ENCODE measurements at regions not wholly inside any gene's neighbourhood (a gene's known extent, or its start where the extent isn't known, plus 50 kb on each side); places are given as distances from the start of the nearest gene placed in this dataset.
"Not testable (repeated sequence)": the region's sequence is repeated elsewhere in the genome, so short reads cannot be mapped to it uniquely, and the experiment has no call there.

DNA sequence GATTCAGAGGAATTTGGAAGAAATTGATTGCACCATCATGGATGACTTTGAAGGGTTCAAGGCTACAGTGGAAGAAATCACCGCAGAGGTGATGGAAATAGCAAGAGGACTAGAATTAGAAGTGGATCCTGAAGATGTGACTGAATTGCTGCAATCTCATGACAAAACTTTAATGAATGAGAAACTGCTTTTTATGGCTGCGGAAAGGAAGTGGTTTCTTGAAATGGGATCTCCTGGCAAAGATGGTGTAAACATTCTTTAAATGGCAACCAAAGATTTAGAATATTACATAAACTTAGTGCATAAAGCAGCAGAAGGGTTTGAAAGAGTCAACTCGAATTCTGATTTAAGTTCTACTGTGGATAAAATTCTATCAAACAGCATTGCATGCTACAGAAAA is 698.6 kb downstream of the PLA2G4A start:
- DNase-seq (ENCODE audit: low read depth): no peak

DNA sequence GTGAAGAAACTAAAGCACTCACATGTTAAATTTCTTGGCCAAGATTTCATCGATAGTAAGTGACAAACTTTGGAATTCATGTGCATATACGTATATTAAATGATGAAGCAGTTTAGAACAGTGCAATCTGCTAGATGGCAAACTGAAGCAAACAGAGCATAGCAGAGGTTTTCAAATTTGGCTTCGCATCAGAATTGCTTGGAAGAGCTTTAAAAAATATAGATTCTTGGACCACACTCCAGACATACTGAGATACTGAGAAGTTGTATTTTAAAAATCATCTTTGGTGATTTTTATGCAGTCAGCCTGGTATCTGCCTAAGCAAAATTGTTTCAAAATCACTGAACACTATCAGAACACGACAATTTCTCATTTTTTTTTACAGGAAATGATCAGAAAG is 709.2 kb downstream of the PLA2G4A start:
- DNase-seq (ENCODE audit: low read depth): no peak

DNA sequence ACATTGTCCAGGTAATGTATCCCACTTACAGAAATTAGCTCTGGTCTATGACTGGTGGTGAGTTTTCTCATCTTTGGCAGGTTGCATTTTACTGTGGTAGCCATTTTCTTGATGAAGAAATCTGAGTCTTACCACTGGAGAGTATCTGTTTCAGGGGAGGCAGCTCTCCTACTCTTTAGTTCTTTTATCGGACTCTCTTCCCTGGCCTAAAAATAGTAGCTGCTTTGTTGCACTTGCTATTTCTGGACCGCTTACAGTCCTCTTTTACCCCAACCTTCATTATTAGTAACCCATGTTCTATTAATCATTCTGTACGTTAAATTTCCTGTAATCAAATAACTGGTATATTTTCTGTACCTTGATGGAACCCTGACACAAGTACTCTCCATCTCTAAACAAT is 720.8 kb downstream of the PLA2G4A start:
- no peak for DNase-seq (ENCODE audit: low read depth)

DNA sequence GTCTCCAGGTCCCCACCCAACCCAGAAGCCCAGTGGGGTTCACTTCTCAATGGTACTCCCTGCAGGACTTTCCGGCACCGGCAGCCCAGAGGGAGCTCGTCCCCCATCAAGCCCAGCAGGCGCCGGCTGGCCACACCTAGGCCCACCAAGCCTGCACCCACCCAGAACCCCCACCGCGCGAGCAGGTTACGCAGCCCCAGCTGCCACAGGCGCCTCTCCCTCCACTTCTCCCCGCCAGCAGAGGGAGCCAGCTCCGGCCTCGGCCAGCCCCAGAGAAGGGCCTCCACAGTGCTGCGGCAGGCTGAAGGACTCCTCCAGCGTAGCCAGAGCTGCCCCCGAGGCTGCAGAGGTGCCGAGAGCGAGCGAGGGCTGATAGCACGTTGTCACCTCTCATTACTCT is 722.3 kb downstream of the PLA2G4A start:
- no peak for DNase-seq (ENCODE audit: low read depth)

DNA sequence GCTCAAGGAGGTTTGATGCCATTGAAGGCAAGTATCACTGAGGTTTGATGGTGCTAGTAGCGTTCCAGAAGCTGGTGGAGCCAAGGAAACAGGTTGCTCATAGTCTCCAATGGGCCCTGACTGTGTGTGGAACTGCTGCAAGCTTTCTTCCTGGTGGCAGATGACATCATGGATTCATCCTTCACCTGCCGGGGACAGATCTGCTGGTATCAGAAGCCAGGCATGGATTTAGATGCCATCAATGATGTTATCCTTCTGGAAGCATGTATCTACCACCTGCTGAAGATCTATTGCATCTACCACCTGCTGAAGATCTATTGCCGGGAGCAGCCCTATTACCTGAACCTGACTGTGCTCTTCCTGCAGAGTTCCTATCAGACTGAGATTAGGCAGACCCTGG is 734.4 kb downstream of the PLA2G4A start:
- DNase-seq (ENCODE audit: low read depth): no peak

DNA sequence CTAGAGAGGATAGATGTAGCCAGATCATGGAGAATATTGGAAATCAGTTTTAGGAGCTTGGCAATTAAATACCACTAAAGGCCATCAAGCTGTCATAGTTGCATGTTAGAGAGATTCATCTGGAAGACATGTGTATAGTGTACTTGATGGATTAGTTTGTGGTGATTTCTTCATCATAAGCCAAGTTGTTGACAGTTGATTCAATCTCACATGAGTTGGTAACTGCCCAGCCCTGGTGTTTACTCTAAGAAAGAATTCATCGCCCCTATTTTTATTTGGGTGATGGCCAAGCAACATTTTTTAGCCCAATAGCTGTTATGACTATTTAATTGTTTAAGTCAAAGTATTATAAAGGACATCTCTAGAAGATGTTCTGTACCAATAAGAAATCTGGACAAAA is 737.6 kb downstream of the PLA2G4A start:
- DNase-seq (ENCODE audit: low read depth): no peak

DNA sequence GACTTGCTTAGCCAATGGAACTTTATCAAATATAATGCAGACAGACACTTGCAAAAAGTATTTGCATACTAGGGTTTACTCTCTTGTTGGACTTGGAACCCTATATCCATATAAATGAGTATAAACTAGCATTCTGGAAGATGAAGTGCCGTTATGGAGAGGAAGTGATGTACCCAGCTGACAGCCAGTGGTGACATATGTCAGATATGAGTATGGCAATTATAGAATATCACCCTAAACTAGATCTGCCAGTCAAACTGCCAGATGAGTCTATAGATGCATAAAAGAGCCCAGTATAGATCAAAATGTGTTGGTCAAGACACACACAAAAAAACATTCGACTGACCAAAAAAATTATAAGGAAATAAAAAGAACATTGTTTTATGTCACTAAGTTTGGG is 739.3 kb downstream of the PLA2G4A start:
- DNase-seq (ENCODE audit: low read depth): no peak

DNA sequence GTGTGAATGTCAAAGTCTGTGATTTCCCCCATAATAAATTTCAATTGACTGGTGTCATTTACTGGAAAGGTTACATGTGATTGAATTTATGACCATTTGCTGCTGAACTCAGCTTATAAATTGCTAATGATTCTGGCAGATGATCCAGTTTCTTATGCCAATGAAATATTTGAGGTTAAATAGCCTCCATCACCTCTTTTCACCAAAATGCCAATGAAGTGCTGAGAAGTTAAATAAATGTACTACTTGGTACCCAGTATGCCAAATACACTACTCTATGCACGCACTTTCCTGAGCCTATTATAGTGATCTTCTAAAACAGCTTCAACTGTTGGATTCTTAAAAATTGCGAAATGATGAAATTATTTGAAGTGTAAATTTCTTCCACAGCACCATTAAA is 741.4 kb downstream of the PLA2G4A start:
- DNase-seq (ENCODE audit: low read depth): no peak

DNA sequence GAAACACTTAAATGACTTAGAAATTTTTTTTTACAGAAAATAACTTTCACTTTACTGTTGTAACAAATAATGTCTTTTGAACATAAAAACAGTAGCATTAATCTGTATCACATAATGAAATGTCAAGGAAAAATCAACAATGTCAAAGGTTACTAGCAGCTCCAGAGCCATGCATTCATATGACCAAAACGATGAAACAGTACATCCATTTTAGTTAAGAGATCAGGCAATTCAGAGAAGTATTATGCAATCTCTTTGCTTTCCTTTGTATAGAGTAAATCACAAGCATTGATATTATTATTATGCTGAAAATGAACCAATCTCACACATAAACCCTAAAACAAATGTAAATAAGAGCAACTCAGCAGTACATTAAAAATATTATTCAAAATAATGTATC is 748.9 kb downstream of the PLA2G4A start:
- DNase-seq (ENCODE audit: low read depth): no peak

DNA sequence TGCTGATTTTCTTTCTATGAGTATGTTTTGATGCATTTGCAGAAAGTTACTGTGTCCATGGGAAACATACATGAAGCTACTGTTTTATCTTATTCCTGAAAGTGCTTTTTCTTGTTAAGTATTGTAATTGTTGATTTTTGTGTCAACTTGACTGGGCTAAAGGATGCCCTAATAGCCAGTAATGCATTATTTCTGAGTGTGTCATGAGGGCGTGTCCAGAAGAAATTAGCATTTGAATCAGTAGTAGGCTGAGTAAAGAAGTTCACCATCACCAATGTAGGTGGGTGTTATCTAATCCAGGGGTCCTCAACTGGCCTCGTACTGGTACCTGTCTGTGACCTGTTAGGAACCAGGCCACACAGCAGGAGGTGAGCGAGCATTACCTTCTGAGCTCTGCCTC is 760.2 kb downstream of the PLA2G4A start:
- no peak for DNase-seq (ENCODE audit: low read depth)

DNA sequence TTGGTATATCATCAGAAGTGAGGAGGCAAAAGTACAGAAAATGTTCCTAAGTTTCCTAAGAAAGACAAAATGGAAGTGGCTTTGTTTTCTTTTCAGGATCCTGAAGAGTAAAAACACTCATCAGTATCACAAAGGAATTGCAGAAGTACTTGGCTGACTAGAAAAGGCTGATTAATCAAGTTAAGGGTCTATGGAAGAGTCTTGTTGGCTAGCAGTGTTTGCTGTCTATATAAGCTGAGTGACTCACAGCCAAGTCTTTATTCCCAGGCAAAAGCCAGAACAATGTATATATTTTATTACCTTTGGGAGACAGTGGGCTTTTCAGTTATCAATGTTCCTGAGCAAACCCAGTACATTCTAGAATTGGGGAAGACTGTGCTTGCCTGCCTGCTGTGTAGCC is 777.0 kb downstream of the PLA2G4A start:
- no peak for DNase-seq (ENCODE audit: low read depth)

DNA sequence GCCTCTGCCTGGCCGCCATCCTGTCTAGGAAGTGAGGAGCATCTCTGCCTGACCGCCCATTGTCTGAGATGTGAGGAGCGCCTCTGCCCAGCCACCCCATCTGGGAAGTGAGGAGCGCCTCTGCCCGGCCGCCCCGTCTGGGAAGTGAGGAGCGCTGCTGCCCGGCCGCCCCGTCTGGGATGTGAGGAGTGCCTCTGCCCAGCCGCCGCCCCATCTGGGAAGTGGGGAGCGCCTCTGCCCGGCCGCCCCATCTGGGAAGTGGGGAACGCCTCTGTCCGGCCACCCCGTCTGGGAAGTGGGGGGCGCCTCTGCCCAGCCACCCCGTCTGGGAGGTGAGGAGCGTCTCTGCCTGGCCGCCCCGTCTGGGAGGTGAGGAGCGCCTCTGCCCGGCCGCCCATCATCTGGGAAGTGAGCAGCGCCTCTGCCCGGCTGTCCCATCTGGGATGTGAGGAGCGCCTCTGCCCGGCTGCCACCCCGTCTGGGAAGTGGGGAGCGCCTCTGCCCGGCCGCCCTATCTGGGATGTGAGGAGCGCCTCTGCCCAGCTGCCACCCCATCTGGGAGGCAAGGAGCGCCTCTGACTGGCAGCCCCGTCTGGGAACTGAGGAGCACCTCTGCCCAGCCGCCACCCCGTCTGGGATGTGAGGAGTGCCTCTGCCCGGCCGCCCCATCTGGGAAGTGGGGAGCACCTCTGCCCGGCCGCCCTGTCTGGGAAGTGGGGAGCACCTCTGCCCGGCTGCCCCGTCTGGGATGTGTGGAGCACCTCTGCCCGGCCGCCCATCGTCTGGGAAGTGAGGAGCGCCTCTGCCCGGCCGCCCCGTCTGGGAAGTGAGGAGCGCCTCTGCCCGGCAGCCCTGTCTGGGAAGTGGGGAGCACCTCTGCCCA is 787.3 kb downstream of the PLA2G4A start:
- not testable (repeated sequence) for DNase-seq (ENCODE audit: low read depth)

DNA sequence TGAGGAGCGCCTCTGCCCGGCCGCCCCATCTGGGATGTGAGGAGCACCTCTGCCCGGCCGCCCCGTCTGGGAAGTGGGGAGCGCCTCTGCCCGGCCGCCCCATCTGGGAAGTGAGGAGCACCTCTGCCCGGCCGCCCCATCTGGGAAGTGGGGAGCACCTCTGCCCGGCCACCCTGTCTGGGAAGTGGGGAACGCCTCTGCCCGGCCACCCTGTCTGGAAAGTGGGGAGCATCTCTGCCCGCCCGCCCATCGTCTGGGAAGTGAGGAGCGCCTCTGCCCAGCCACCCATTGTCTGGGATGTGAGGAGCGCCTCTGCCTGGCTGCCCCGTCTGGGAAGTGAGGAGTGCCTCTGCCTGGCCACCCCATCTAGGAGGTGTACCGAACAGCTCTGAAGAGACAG is 788.1 kb downstream of the PLA2G4A start:
- not testable (repeated sequence) for DNase-seq (ENCODE audit: low read depth)

DNA sequence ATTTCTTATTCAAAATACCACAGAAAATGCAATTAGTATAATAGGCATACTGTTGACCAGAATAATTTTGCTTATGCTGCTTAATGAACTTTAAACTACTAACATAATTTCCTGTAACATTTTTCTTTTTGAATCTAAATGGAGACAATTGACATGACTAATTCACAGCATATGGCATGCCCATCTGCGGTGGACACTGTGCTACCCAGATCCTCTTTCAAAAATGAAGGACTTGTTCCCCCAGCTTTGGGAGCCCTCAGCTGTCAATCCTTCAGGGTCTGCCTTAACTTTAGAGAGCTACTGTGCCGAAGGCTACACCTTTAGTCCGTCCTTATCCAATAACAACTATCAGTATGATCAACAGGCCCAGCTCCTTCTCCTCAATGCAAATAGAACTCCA is 789.0 kb downstream of the PLA2G4A start:
- no peak for DNase-seq (ENCODE audit: low read depth)

DNA sequence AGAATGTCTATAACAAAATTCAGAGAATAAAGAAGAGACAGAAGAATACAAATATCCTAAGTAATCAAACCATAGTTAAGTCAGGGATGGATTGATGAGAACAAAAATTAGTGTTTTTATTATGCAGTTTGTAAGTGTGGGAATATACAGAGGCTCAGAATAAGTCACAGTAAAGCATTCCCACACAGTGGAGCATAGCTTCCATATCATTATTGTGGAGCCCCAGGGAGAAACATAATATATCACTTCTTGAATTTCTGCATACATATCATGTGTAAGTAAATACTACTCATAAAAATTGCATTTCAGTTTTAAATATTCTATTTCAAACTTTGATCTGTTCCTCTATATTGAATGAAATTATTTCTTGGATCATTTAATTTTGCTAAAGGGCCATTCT is 790.4 kb downstream of the PLA2G4A start:
- no peak for DNase-seq (ENCODE audit: low read depth)

DNA sequence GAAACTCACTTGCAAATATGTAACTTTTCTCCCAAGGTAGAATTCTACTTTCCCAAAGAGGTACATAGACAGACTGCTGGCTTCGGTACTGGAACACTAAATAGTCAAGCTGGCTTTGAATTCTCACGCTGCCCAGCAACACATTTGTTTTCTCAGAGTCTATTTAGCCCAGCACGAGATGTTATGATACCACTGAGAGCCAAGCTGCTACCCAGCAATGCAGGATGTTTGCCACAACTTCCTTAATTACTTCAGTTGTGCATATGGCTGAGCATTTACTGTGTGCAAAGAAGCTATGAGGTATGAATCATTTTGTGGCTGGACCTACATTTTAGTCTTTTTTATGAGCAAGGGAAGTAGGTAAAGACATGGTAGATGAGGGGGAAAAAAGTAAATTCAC is 793.2 kb downstream of the PLA2G4A start:
- peak; percentile 13 for DNase-seq (ENCODE audit: low read depth)

DNA sequence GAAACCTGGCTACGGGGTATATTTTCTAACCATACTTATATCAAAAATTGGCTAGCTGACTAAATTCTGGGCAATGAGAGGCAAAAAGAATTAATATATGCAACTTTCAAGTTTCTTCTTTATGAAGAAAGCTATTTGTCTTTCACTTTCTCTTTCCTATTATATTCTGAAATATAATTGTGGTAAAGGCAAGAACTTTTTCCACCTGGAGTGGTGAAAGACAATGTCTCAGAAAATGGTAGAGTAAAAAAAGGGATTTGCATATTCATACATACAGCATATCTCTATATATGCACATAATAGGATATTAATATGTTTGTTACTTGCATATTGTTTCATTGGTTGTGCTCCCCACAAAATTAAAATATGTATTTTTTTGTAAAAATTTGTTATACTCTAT is 793.8 kb downstream of the PLA2G4A start:
- DNase-seq (ENCODE audit: low read depth): no peak

DNA sequence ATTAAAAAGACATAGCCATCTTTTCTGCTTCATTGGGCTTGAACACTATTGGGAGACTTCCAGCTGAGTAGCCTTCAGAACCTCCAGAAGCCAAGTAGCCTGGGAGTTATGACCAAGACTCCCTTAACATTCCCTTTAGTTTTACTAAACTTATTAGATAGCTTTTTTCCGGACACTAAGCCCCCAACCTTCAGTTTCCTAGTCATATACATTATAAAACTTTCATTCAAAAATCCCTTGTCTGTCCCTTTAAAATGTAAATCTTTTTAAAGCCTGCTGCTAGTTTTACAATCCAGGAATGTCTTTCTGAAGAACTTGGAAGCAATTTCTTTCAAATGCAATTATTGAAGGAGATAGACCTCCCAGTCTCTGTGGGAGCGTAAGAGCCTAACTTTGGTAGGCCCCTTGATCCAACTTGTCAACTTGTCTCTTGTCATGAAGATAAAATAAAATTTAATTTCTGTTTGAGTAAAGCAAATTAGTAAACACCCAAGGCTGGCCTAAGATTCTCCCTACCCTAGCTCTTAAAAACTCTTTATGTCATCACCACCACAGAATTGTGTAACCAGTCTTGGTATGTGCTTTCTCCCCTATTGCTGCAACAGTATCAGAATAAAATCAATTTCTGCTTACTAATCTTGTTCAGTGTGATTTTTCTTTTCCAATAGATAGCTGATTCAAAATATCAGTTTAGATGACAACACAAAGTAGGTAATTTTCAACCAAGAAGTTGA is 796.2 kb downstream of the PLA2G4A start:
- no peak for DNase-seq (ENCODE audit: low read depth)

DNA sequence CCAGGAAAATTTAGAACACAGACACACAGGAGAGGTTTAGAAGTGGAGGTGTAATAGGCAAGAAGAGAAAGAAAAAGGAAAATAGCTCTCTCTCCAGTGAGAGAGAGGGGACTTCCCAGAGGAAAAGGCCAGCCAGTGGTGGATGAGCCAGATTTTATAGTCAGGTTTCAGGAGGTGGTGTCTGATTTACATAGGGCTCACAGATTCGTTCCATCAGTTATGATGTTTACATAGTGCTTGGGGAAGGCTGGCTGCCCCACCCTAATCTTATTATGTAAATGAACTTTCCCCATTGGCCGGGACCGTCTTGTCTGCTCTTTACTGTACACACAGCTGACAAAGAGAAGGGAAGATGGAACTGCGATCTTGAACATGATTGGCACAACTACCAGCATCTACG is 797.3 kb downstream of the PLA2G4A start:
- no peak for DNase-seq (ENCODE audit: low read depth)

DNA sequence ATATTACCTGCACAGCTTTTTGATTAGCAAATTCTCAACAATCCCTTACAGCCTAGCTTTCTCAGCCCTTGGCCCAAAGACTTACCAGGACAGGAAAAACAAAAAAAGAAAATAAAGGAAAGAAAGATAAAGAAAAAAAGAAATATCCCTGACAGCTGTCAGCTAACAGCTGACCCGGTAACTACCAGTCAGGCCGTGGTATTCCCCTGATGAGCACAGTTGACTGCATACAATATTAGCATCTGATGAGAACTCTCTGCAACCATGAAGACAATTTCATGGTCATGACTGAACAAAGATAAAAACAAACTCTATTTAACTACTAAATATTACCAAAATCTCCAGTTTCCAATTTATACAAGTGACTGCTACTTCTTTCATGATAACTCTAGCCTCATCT is 798.8 kb downstream of the PLA2G4A start:
- no peak for DNase-seq (ENCODE audit: low read depth)

DNA sequence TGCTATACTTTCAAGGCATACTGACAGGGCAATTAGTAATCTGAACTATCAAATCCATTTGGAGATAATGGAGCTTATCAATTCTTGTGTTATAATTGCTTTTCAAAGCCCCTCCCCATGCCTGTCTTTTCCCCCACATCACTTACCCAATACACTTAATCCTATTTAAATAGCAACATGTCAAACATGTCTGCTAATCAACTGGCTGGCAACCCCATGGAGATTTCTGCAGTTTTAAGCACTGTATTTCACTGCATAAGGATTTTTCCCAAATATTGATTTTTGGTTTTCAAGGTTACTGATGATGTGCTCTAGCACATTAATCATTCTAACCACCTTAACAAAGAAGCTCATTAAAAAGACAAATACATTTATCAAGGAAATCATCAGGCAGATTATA is 800.3 kb downstream of the PLA2G4A start:
- no peak for DNase-seq (ENCODE audit: low read depth)

DNA sequence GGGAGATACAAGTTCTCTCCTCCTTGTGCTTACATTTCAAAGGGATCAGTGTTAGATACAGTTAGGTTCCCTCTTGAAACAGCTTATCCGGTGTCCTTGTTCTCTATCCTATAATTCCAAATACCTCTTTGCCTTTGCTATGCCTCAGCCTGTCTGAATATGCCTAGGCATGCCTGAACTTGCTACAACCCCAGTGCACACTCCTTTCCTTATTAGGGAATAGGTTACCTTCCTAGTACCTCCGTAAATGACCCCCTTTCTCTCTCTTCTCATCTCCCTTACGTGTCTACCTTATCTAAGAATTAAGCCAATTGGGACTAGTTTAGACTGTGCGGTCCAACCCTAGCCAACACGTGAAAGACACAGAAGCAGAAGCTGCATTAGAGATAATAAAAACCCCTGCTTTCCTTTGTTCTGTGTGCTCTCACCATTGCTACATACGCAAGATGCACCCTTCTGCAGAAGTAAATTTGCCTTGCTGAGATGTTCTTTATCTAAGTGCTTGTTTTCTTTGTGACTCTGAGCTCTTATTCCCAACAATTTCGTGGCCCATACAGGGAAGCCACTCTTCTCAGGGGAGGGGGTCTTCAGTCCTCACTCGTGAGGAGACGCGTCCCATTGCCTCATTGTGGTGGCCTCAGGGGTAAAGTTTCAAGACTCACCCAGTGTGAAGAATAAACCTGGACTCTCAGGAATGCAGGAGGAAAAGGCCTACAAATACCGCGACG is 802.1 kb downstream of the PLA2G4A start:
- DNase-seq (ENCODE audit: low read depth): no peak

DNA sequence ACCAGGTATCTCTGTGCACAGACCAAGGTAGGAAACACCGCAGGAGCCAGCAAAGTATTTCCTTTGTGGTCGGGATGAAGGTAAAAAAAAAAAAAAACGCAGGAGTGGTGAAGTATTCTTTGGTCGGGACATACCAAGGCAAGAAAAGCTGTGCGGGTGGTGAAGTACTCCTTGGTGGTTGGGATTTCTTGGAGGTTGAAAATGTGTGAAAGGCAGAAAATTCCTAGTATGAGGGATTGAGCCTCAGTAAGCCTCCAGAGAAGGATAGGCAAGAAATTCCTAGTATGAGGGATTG is 802.6 kb downstream of the PLA2G4A start:
- DNase-seq (ENCODE audit: low read depth): no peak

Measured in HS-5 (cell line).